ENCODE measurements at regions not wholly inside any gene's neighbourhood (a gene's known extent, or its start where the extent isn't known, plus 50 kb on each side); places are given as distances from the start of the nearest gene placed in this dataset.

DNA sequence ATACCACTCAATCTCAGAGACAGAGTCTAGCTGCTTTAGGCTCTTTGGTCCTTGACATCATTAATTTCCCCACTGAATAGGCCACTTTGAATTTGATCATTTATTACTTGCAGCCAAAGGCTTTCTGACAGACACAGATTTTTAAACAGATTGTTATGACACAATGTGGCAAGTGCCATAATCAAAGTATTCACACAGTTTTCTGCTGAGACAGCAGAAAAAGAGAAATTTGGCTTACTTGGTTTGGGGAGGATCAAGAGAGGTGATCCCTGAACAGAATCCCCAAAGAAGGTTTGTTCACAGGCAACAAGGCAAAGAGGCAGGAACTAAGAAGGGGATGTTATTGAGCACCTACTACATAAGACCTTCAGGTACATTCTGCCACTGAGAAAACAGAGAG is 138.0 kb upstream of the TOP1 start:
- TF ChIP-seq, protein P1, sequence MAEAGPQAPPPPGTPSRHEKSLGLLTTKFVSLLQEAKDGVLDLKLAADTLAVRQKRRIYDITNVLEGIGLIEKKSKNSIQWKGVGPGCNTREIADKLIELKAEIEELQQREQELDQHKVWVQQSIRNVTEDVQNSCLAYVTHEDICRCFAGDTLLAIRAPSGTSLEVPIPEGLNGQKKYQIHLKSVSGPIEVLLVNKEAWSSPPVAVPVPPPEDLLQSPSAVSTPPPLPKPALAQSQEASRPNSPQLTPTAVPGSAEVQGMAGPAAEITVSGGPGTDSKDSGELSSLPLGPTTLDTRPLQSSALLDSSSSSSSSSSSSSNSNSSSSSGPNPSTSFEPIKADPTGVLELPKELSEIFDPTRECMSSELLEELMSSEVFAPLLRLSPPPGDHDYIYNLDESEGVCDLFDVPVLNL (CRISPR knock-in tag; IDR thresholded peaks at IDR 0.05; ENCODE audit: low read depth) = no peak
- TF ChIP-seq, protein P2, sequence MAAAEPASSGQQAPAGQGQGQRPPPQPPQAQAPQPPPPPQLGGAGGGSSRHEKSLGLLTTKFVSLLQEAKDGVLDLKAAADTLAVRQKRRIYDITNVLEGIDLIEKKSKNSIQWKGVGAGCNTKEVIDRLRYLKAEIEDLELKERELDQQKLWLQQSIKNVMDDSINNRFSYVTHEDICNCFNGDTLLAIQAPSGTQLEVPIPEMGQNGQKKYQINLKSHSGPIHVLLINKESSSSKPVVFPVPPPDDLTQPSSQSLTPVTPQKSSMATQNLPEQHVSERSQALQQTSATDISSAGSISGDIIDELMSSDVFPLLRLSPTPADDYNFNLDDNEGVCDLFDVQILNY (CRISPR knock-in tag; IDR thresholded peaks at IDR 0.05) = no peak
- TF ChIP-seq FOXA1 (IDR thresholded peaks at IDR 0.05; ENCODE audit: borderline replicate concordance) (no peak), POLR2A (conservative IDR thresholded peaks at IDR 0.05) (no peak), HCFC1 (IDR thresholded peaks at IDR 0.05; ENCODE audit: low read depth, low read length) (no peak), BHLHE40 (IDR thresholded peaks at IDR 0.05; ENCODE audit: low read length) (no peak), IRF2 (CRISPR knock-in tag; IDR thresholded peaks at IDR 0.05) (no peak), SAP30 (IDR thresholded peaks at IDR 0.05; ENCODE audit: borderline replicate concordance, insufficient read depth, low read depth, low read length, poor library complexity, severe bottlenecking) (no peak), PURB (CRISPR knock-in tag; IDR thresholded peaks at IDR 0.05; ENCODE audit: low read depth) (no peak), SREBF2 (CRISPR knock-in tag; IDR thresholded peaks at IDR 0.05) (no peak), ETS2 (tag; IDR thresholded peaks at IDR 0.05; ENCODE audit: borderline replicate concordance, poor library complexity, severe bottlenecking) (no peak)
- TF ChIP-seq, protein P3, sequence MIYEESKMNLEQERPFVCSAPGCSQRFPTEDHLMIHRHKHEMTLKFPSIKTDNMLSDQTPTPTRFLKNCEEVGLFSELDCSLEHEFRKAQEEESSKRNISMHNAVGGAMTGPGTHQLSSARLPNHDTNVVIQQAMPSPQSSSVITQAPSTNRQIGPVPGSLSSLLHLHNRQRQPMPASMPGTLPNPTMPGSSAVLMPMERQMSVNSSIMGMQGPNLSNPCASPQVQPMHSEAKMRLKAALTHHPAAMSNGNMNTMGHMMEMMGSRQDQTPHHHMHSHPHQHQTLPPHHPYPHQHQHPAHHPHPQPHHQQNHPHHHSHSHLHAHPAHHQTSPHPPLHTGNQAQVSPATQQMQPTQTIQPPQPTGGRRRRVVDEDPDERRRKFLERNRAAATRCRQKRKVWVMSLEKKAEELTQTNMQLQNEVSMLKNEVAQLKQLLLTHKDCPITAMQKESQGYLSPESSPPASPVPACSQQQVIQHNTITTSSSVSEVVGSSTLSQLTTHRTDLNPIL (CRISPR knock-in tag; IDR thresholded peaks at IDR 0.05) = no peak
- TF ChIP-seq, protein P4, sequence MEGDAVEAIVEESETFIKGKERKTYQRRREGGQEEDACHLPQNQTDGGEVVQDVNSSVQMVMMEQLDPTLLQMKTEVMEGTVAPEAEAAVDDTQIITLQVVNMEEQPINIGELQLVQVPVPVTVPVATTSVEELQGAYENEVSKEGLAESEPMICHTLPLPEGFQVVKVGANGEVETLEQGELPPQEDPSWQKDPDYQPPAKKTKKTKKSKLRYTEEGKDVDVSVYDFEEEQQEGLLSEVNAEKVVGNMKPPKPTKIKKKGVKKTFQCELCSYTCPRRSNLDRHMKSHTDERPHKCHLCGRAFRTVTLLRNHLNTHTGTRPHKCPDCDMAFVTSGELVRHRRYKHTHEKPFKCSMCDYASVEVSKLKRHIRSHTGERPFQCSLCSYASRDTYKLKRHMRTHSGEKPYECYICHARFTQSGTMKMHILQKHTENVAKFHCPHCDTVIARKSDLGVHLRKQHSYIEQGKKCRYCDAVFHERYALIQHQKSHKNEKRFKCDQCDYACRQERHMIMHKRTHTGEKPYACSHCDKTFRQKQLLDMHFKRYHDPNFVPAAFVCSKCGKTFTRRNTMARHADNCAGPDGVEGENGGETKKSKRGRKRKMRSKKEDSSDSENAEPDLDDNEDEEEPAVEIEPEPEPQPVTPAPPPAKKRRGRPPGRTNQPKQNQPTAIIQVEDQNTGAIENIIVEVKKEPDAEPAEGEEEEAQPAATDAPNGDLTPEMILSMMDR (IDR thresholded peaks at IDR 0.05 in 2 of 3, conservative IDR thresholded peaks at IDR 0.05 in 1 of 3; ENCODE audit: insufficient read depth in 2 of 3, low read depth in 1 of 3, low read length in 3 of 3) = no peak
- TF ChIP-seq, protein P5, sequence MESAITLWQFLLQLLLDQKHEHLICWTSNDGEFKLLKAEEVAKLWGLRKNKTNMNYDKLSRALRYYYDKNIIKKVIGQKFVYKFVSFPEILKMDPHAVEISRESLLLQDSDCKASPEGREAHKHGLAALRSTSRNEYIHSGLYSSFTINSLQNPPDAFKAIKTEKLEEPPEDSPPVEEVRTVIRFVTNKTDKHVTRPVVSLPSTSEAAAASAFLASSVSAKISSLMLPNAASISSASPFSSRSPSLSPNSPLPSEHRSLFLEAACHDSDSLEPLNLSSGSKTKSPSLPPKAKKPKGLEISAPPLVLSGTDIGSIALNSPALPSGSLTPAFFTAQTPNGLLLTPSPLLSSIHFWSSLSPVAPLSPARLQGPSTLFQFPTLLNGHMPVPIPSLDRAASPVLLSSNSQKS (CRISPR knock-in tag; IDR thresholded peaks at IDR 0.05) = no peak

Measured in K562 (cell line).